Fibroblast of the aortic adventitia (primary cell): ENCODE measurements at regions not wholly inside any gene's neighbourhood (a gene's known extent, or its start where the extent isn't known, plus 50 kb on each side); places are given as distances from the start of the nearest gene placed in this dataset.

Experiments used
- DNase-seq: peaks from one replicate; pipeline ENCODE4 v3.0.0-alpha.2; 2010; ENCODE audit warnings: low read depth
- H3K4me3 ChIP-seq: 2 replicates; pipeline ENCODE4 v1.5.1; 2011; ENCODE audit warnings: low read depth, mild to moderate bottlenecking, control low read depth, low read length, moderate library complexity
- CTCF ChIP-seq: IDR thresholded peaks from 2 replicates; pipeline ENCODE4 v1.5.1; 2011; ENCODE audit warnings: mild to moderate bottlenecking, low read length, control low read depth, inconsistent platforms; ENCODE audit not compliant: insufficient read depth

GRCh38 chr2:160914217-160914616 is 246.0 kb upstream of the TANK start:
- TF ChIP-seq CTCF, result no peak
- H3K4me3 ChIP-seq, result no peak overlapping the region
- DNase-seq, result no peak

GRCh38 chr2:160916300-160916699 is 243.9 kb upstream of the TANK start:
- TF ChIP-seq CTCF, result no peak
- H3K4me3 ChIP-seq, result no peak overlapping the region
- peak; percentile 62 for DNase-seq

GRCh38 chr2:160917850-160918249 is 242.4 kb upstream of the TANK start:
- H3K4me3 ChIP-seq, result no peak overlapping the region
- no peak for DNase-seq
- no peak for TF ChIP-seq CTCF

- DNase-seq, result no peak
- no peak for TF ChIP-seq CTCF
These were observed 242.0 kb upstream of the TANK start for GRCh38 chr2:160918258-160918657.

GRCh38 chr2:160918906-160919503 is 241.2 kb upstream of the TANK start:
- peak; percentile 56 for TF ChIP-seq CTCF
- H3K4me3 ChIP-seq, result no peak overlapping the region
- peak; percentile 65 for DNase-seq

More at GRCh38 chr2:160918258-160918657, 242.0 kb upstream of the TANK start:
- no peak overlapping the region for H3K4me3 ChIP-seq

GRCh38 chr2:160920061-160920460 is 240.2 kb upstream of the TANK start:
- TF ChIP-seq CTCF, result no peak
- no peak overlapping the region for H3K4me3 ChIP-seq
- DNase-seq, result peak; percentile 51

- no peak for TF ChIP-seq CTCF
- no peak overlapping the region for H3K4me3 ChIP-seq
- DNase-seq, result peak; percentile 100
These were observed 239.4 kb upstream of the TANK start for GRCh38 chr2:160920791-160921303.
